GM18502 (cell line): ENCODE measurements at regions not wholly inside any gene's neighbourhood (a gene's known extent, or its start where the extent isn't known, plus 50 kb on each side); places are given as distances from the start of the nearest gene placed in this dataset.

Experiments used
- ATAC-seq: cut with Tn5 transposase; IDR thresholded peaks from one replicate; pipeline ENCODE4 v1.9.1; 2021; ENCODE audit warnings: mild to moderate bottlenecking; ENCODE audit not compliant: unreplicated experiment, poor library complexity

DNA sequence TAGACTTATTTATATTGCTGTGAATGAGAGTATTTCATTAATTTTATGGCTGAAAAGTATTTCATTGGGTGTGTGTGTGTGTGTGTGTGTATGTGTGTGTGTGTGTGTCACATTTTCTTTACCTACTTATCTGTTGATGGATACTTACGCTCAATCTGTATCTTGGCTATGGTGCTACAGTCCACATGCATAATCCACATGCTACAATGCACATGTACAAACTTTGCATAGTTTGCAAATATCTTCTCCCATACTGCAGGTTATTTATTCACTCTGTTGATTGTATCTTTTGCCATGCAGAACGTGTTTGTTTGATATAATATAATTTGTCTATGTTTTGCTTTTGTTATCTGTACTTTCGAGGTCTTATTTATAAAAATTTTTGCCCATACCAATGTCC lies 167.8 kb downstream of the RAB28 start:
- ATAC-seq, result no peak

DNA sequence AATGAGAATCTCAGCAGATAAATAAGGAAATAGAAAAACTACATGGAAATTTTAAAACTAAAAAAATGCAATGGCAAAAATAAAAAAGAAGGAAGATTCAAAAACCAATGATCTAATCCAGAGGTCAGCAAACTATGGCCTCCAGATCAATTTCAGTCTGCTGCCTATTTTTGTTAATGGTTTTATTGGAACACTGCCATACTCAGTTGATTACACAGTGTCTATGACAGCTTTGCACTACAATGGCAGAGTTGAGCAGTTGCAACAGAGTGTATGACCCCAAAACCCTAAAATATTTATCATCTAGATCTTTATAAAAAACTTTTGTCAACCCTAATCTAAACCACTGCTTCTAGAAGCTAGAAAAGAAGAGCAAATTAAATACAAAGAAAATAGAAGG lies 170.3 kb downstream of the RAB28 start:
- ATAC-seq, result no peak

DNA sequence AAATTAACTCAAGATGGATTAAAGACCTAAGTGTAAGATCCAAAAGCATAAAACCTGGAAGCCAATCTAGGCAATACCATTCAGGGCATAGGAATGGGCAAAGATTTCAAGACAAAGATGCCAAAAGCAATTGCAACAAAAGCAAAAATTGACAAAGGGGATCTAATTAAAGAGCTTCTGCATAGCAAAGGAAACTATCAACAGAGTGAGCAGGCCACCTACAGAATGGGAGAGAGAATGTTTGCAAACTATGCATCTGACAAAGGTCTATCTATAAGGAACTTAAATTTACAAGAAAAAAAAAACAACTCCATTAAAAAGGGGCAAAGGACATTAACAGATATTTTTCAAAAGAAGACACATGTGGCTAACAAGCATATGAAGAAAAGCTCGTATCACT lies 171.9 kb downstream of the RAB28 start:
- no peak for ATAC-seq

DNA sequence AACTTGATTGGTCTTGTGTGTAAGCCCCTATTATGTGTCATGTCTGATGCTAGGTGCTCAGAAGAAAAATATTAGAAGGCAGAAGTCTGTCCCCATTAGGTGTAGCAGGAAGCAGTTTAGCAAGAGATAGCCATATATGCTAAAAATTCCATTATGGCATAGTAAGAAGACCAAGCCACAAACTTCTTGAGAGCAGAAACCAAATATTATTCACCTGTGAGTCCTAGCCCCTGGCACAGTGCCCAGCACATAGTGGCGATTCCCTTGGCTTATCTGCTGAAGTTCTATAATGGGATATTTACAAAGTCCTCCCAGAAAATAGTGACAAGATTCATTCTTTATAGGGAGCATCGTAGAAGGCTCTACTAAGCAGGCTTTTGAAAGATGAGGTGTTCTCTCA lies 174.4 kb downstream of the RAB28 start:
- ATAC-seq, result no peak

DNA sequence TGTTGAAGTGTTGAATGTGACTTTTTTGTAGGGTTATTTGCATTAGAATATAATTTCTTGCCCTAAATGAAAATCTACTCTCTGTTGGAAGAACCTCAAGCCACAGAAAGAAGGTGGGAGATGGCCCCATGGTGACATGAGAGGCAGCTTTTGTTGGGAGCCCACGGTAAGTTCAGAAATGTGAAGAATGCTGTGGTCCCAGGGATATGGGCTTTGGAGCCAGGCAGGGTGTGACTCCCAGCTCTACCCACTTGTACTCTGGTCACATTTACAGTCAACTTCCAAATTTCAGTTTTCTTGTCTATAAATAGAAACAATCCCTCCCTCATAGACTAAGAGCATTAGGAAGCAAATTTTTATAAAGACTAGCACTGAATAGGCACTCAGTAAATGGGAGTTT lies 177.8 kb downstream of the RAB28 start:
- ATAC-seq, result no peak

DNA sequence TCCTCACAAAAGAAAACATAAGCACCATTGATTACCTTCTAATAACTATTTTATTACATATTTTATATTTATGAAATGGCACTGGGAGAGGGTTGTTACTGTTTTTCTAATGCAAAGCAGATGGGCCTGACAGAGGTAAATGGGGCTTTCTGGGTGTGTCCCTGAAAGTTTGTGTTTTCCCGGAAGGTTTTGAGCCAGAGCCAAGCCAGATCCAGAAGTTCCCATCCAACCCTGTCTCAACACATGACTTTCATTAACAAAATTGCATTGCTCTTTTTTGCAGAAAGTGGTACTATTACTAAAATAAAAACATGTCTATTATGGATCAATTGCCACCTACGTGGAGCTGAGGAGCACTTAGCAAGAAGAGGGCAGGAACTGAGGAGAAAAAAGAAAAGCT lies 181.3 kb downstream of the RAB28 start:
- no peak for ATAC-seq

DNA sequence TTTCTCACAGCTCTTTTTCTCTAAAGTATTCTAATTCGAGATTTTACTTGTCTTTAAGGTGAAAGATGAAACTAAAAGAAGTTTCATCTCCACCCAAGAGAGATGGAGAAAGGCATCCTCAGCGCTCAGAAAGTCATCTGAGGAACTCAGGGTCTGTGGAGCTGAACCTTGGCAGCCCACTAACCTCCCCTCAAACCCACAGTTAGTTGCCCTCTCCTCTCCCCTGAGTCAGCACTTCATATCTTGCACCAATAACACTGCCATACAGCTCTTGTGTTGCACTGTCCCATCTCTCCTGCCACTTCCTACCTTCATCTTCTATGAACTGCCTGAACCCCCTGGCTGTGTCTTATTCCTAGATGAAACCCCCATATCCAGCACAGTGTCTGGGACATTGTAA lies 184.8 kb downstream of the RAB28 start:
- ATAC-seq, result no peak

DNA sequence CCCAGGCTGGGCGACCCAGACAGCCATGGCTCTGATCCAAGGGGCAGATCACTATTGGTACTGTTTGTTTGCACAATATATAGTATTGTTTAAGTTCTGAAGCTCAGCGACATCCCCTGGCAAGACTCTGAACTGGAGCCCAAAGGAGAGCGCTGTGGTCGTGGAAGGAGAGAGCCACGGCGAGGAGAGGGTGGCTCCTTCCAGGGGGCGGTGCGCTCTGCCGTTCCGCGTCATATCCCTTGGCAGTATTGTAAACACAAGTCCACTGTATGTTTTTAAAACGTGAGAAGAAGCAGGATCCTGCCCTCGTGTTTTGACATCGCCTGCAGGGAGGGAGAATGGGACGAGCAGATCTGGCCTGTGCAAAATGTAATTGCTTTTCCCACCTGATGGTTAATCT lies 185.5 kb downstream of the RAB28 start:
- no peak for ATAC-seq

DNA sequence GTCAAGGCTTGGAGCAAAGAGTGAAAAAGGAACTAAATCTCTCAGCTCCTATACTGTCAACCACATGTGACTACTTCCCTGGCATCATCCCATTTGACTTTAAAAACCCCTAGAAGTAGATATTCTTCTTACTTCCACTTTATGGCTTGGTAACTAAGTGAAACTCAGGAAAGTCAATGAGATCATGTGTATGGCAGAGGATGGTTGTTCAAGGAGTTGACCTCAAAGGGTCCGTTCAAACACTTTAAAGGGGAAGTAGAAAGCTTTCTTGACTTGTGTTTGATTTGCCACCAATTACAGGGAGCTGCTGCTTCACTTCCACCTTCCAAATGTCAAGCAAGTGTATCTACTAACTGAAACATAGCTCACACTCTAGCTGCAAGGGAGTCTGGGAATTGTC lies 187.2 kb downstream of the RAB28 start:
- ATAC-seq, result no peak

DNA sequence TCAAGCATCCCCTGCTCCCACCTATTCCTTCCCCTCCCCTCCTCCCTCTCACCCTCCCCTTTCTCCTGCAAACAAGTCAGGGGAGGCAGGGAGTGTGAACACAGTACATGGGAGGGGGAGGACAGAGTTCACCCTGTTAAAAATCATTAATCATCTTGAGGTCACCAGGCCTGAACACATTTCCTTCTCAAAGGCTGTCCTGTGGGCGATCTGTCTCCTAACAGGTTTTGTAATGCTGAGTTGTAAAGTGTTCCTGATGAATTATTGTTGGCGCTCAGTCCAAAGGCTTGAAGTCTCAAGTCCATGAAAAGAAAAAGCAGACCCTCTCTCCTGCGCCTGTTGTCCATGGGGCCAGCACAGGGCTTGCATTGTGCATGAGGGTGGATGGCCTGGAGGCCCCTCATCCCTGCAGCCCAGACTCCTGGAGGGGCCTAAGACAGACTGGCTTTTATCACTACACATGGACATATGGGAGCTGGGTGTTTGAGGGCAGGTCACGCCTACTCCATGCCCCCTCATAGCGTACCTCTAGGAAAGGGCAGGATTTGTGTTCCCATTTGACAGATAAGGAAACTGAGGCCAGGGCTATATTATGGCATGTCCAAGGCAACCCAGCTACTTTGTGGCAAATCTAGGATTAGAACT lies 189.1 kb downstream of the RAB28 start:
- ATAC-seq, result no peak

DNA sequence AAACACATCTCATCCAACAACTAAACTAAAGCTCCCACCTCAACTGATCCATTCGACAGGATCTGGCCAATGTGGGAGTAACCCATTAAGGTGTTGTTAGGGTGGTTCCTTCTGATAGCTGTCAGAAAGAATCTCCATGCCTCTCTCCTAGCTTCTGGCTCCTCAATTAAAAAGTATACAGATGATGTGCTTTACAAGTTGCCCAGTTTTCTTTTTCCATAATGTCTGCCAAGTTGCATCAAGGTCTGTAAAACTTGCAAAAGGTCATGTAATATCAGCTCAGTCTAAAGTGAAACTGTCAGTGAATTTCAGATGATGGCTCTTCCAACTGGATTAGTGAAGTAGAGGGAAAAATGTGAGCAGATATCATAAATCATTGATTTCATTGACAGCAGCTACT lies 191.8 kb downstream of the RAB28 start:
- ATAC-seq, result no peak

DNA sequence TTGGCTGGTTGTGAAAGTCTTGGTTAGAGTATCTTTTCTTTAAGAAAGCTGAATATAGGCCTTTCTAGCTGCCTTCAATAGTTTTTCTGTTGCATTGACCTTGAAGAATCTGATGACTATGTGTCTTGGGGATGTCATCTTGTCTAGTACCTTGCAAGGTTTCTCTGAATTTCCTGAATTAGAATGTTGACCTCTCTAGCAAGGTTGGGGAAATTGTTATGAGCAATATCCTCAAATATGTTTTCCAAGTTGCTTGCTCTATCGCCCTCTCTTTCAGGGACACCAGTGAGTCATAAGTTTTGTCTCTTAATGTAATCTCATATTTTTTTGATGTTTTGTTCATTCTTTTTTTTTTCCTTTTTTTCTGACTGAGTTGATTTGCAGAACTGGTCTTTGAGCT lies 194.7 kb downstream of the RAB28 start:
- ATAC-seq, result no peak

DNA sequence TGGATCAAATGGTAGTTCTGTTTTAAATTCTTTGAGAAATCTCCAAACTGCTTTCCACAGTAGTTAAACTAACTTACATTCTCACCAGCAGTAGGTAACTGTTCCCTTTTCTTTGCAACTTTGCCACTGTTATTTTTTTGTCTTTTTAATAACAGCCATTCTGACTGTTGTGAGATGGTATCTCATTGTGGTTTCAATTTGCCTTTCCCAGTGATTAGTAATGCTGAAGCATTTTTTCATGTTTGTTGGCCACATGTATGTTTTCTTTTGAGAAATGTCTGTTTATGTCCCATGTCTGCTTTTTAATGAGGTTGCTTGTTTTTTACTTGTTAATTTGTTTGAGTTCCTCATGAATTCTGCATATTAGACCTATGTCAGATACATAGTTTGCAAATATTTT lies 198.8 kb downstream of the RAB28 start:
- ATAC-seq, result no peak

DNA sequence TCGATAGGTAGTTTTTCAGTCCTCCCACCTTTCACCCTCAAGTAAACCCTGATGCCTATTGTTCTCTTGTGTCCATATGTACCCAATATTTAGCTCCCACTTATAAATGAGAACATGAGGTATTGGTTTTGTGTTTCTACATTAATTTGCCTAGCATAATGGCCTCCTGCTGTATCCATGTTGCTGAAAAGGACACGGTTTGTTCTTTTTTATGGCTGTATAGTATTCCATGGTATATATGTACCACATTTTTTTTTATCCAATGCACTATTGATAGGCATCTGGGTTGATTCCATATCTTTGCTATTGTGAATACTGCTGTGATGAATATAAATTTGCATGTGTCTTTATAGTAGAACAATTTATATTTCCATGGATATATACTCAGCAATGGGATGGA lies 199.2 kb downstream of the RAB28 start:
- no peak for ATAC-seq

DNA sequence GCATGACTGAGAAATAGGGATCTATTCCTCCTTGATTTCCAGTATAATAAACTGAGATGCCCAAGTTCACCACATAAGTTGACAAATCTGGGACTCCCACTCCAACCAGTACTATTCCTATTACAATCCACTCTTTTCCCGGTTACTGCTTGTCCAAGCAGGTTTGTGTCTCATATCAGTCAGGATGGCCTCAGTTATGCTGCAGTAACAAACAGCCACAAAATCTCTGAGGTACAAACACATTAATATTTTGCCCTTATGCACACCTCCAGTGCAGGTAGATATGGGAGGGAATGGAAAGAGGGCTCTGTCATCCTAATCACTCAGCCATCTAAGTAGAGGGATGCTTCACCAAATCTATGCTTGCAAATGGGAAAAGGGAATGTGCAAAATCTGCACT lies 207.8 kb downstream of the RAB28 start:
- ATAC-seq, result no peak

DNA sequence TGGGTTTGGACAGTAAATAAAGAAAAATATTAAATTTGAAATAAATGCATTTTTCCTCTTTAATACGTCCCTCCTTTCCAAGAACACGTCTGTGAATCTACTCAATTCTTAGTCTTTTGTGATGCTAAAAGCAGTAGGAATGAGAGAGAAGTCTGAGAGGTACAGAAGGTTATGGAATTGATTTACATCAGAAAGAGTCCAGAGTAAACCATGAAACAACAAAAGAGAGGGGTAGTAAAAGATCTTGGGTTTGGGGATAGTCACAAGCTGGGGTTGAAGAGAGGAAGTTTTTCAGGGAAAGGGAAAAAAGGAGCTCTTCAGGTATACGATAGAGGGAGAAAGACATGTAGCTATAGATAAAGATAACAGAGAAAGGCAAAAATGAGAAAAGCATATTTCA lies 215.4 kb downstream of the RAB28 start:
- no peak for ATAC-seq

DNA sequence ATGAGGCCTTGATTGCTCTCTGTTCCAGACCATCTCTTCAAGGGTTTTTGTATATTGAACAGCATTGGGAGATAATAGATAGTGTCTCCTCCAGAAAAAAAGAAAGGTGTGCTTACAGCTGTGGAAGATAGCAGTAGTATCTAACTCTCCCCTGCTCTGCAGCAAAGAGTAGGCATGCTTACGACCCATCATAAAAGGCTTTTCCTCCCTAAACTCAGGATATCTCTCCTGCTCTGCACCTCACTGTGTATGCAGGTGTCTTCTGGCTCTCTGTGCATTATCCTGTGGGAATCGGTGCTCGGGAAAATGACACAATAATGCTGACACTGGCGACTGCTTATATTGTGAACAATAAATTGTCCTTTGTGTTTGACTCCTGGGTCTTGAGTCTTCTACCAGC lies 216.0 kb downstream of the RAB28 start:
- no peak for ATAC-seq

DNA sequence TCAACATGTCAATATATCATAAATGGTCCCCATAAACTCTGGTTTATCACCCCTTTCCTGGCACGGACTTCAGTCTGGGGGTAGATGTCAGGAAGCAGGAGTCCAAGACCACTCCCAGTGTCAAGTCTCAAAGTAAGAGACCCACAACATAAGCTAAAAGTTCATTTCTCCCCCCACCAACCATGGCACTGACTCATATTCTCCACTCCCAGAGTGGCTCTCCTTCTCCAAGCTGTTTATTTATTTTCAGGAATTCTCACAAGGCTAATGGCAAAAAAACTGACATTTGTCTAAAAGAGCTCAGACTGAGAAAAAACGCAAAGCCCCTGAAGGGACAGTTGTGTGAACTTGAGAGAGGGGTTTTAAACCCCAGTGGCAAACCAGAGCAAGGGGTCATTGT lies 217.0 kb downstream of the RAB28 start:
- ATAC-seq, result no peak

DNA sequence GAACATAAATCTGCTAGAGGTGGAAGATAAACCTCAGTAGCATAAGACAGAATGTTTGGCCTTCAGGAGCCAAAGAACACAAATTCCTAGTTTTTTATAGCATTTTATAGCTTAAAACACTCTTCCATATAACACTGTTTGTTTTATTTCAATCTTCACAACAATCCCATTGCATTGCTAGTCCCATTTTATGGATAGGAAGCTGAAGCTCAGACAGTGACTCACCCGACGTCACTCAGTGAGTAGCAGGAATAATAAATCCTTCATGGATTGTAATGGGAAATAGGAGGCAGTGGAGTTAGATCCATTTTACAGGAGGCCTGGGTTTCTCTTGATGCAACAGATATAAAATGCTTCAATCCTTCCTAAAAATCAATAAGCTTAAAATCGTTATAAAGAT lies 217.5 kb downstream of the RAB28 start:
- ATAC-seq, result no peak

DNA sequence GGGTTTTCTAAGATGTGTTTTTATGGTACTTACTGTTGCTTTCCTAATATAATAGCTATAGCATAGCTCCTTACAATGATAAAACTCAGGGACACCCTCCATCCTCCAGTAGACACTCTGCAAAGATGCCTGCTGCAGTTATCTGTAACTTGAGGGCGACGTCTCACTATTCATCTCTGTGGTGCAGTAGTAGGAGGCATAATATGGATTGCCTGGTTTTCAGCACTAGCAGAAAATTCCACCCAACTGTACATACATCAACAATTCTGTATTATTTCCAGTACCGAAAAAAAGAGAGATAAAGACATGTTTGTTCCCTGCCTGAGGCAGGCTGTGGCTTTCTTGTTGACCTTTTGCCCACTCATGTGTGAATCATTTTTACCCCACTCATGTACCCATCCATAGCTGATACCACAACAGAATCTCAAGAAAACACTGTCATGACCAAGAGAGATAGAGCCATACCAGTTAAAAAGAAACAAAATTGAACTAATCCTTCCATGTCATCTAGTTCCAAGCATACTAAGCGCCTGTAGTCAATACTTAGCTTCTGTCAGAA lies 220.1 kb downstream of the RAB28 start:
- ATAC-seq, result no peak

DNA sequence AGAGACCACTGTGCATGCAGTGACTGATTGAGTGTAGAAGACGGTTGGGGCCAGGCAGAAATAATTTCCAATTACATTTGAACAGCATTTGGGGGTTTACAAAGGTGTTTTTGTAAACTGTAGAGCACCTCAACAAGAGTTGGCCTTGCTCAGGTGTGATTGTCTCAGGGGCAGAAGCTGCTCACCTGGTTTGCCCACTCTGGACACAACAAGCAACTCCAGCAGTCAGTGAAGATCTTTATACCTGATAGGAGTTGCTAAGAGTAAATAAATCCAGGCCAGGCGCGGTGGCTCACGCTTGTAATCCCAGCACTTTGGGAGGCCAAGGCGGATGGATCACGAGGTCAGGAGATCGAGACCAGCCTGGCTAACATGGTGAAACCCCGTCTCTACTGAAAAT lies 221.3 kb downstream of the RAB28 start:
- no peak for ATAC-seq

DNA sequence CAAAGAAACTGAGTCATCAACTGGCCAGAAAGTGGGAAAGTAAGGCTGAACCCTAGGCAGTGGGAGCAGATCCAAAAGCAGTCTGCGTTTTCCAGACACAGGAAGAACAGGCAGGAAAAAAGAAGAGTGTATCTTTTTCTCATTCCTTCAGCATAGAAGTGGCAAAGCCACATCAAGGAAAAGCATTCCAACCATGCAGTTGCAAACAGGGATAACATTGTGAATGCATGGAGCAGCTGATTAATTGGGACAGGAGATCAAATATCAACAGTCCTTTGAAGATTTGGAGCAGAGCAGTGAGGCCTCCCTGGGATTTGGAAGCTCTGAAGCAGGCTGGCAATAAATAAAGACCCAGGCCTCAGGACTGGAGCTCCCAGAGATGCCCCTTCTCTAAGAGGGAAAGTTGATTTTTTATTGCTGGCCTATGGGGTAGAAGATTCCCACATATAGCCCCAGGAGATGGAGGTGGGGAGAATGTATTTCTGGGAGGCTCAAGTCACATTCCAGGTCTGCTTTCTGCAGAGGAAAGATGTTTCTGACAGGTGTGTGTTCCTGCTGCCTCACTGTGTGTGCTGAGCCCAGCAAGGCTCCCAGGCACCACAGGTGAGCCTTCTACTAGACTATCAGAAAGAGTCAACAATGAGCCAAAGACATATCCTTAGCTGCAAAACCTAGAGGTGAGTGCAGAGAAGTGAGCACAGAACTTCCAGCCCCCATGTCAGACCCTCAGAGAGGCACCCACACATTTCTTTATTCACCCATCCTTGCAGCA lies 222.5 kb downstream of the RAB28 start:
- no peak for ATAC-seq
